ENCODE measurements at regions not wholly inside any gene's neighbourhood (a gene's known extent, or its start where the extent isn't known, plus 50 kb on each side); places are given as distances from the start of the nearest gene placed in this dataset.

DNA sequence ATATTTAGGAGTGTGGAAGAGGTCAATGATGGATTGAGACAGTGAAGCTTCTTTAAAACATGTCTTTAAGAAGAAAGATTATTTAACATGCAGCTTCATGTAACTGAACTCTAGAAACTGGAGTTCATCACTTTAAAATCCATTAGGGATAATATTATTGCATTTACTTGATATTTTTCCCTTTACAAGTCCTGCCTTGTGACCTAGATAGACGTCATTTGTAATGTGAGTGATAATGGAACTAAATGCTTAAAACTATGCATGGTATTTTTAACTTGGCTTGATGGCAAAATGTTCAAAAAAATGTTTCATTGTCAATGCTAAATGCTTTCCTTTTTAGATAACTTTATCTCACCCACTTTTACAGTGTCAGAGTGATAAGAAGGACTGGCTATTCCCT, 723.7 kb downstream of the RWDD3 start:
- TF ChIP-seq SMC3 (IDR thresholded peaks at IDR 0.05; ENCODE audit: low read depth, low read length) (no peak), TEAD4 (IDR thresholded peaks at IDR 0.05; ENCODE audit: borderline replicate concordance, insufficient read depth) (no peak), CHD2 (IDR thresholded peaks at IDR 0.05; ENCODE audit: low read length, partially characterized antibody) (no peak), REST (IDR thresholded peaks at IDR 0.05; ENCODE audit: low read depth, low read length) (no peak), FOXM1 (IDR thresholded peaks at IDR 0.05; ENCODE audit: low read depth) (no peak), FOSL2 (IDR thresholded peaks at IDR 0.05; ENCODE audit: borderline replicate concordance, low read depth) (no peak), POLR2AphosphoS5 (IDR thresholded peaks at IDR 0.05; ENCODE audit: low read depth, low read length) (no peak), NFIC (IDR thresholded peaks at IDR 0.05; ENCODE audit: borderline replicate concordance) (no peak), GABPA (IDR thresholded peaks at IDR 0.05; ENCODE audit: low read depth) (no peak)
- TF ChIP-seq, protein P1, sequence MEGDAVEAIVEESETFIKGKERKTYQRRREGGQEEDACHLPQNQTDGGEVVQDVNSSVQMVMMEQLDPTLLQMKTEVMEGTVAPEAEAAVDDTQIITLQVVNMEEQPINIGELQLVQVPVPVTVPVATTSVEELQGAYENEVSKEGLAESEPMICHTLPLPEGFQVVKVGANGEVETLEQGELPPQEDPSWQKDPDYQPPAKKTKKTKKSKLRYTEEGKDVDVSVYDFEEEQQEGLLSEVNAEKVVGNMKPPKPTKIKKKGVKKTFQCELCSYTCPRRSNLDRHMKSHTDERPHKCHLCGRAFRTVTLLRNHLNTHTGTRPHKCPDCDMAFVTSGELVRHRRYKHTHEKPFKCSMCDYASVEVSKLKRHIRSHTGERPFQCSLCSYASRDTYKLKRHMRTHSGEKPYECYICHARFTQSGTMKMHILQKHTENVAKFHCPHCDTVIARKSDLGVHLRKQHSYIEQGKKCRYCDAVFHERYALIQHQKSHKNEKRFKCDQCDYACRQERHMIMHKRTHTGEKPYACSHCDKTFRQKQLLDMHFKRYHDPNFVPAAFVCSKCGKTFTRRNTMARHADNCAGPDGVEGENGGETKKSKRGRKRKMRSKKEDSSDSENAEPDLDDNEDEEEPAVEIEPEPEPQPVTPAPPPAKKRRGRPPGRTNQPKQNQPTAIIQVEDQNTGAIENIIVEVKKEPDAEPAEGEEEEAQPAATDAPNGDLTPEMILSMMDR (IDR thresholded peaks at IDR 0.05), result no peak
- TF ChIP-seq, protein P2, sequence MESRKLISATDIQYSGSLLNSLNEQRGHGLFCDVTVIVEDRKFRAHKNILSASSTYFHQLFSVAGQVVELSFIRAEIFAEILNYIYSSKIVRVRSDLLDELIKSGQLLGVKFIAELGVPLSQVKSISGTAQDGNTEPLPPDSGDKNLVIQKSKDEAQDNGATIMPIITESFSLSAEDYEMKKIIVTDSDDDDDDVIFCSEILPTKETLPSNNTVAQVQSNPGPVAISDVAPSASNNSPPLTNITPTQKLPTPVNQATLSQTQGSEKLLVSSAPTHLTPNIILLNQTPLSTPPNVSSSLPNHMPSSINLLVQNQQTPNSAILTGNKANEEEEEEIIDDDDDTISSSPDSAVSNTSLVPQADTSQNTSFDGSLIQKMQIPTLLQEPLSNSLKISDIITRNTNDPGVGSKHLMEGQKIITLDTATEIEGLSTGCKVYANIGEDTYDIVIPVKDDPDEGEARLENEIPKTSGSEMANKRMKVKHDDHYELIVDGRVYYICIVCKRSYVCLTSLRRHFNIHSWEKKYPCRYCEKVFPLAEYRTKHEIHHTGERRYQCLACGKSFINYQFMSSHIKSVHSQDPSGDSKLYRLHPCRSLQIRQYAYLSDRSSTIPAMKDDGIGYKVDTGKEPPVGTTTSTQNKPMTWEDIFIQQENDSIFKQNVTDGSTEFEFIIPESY (IDR thresholded peaks at IDR 0.05; ENCODE audit: borderline replicate concordance, low read depth), result no peak

All from SK-N-SH (cell line).